ENCODE measurements at regions not wholly inside any gene's neighbourhood (a gene's known extent, or its start where the extent isn't known, plus 50 kb on each side); places are given as distances from the start of the nearest gene placed in this dataset.

DNA sequence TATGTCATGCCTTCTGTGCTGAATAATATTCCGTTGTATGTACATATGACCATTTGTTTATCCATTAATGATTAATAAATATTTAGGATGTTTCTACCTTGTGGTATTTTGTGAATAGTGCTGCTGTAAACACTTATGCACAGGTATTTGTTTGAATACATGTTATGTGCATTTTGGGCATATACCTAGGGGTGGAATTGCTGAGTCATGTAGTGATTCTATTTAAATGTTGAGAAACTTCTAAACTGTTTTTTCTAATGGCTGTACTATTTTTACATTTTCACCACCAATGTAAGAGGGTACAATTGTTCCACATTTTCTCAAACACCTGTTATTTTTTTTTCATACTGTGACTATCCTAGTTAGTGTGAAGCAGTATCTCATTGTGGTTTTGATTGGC is 1318.6 kb downstream of the TECRL start:
- TF ChIP-seq POLR2AphosphoS5 (IDR thresholded peaks at IDR 0.05; ENCODE audit: borderline replicate concordance, low read depth, low read length), result no peak
- no peak for TF ChIP-seq EZH2 (IDR thresholded peaks at IDR 0.05)
- TF ChIP-seq FOXP2 (optimal IDR thresholded peaks at IDR 0.05; ENCODE audit: control extremely low read depth, extremely low read length, insufficient read depth), result no peak

All from SK-N-MC (cell line).